Peyer's patch (tissue), 4 donors: ENCODE measurements at regions not wholly inside any gene's neighbourhood (a gene's known extent, or its start where the extent isn't known, plus 50 kb on each side); places are given as distances from the start of the nearest gene placed in this dataset.

ENCODE experiments used
- CTCF ChIP-seq, 6 experiments: fragments of 450-650 bp in 4 of 6; fragments of 200-600 bp in 2 of 6; sonication (generic) in 1 of 6; IDR thresholded peaks; one replicate each; pipeline ENCODE4 v1.5.1; 2017 to 2019; ENCODE audit warnings: antibody characterized with exemption in 6 of 6, mild to moderate bottlenecking in 3 of 6, moderate library complexity in 1 of 6
- POLR2A ChIP-seq, 2 donors: fragments of 450-650 bp; IDR thresholded peaks; one replicate each; pipeline ENCODE4 v1.5.1; 2017; ENCODE audit warnings: antibody characterized with exemption in 2 of 2, mild to moderate bottlenecking in 2 of 2, moderate library complexity in 2 of 2

DNA sequence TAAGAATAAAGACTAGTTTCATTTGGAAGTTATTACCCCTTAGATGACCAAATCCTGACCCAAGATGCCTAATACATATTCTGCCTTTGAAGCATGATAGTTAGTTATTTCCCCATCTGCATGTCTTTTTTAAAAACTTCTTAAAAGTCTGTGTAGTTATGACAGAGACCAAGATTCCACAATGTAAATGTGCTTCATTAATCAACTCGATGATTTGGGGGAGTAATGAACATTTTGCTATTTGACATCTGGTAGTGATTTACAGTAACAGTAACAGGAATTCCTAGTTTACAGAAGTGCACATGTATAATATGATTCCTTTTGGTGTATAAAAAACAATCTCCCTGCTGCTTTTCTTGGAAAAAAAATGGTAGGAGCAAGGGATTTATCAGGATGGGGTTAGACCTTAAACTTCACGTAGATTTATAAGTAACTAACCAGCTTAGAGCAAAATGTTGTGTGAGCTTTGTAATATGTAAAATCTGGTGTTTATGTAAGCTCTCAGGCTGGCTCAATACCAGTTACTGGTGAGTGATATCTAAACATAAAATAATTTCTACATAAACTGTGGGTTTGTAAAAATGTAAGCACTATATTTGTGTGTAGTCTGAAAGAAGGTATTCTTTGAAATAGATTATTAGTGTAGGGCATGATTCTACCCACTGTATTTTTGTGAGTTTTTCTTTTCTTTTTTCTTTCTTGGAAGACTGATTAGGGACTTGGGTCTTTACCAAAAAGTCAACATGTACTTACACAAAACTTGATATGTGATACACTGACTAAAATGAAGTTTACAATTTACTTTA is 641.6 kb downstream of the EPHA4 start:
- no peak for TF ChIP-seq CTCF (IDR thresholded peaks at IDR 0.05)
- TF ChIP-seq POLR2A (IDR thresholded peaks at IDR 0.05), result no peak
